ENCODE measurements at regions not wholly inside any gene's neighbourhood (a gene's known extent, or its start where the extent isn't known, plus 50 kb on each side); places are given as distances from the start of the nearest gene placed in this dataset.
A peak's percentile ranks its signal among the peaks of the same experiment; 100 is the strongest.
"Not testable (repeated sequence)": the region's sequence is repeated elsewhere in the genome, so short reads cannot be mapped to it uniquely, and the experiment has no call there.

DNA sequence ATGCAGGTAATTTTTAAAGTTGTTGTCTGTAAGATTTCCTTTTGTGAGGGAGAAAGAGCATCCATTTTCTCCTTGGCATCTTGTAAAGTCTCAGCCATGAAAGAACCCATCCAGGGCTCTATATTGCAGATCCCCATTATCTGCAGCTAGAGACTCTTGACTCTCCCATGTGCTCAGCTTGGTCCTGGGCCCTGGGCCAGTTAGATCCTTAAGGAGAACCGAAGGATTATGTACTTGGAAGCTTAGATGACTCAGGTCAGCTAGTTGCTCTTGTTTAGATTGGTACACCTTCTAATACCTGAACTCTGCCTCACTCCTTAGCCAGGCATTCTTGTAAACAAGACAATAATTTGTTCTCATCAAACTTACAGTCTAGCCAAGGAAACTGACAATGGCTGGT, 1617.6 kb downstream of the KHDRBS2 start:
- H3K4me3 Mint-ChIP-seq: no peak overlapping the region
- H3K27ac Mint-ChIP-seq: no peak overlapping the region
- Histone ChIP-seq H3K9me3 (ENCODE audit: low read depth) (no peaks in the 10 kb centered on the region), H2AFZ (replicated peaks) (no peak overlapping the region), H4K20me1 (ENCODE audit: low read depth) (no peaks in the 10 kb centered on the region), H3K79me2 (ENCODE audit: low read depth) (no peaks in the 10 kb centered on the region), H3F3A (ENCODE audit: low read depth) (no peaks in the 10 kb centered on the region), H3K36me3 (no peaks in the 10 kb centered on the region), H3K4me1 (no peaks in the 10 kb centered on the region), H3K4me2 (no peak overlapping the region), H3K9ac (no peak overlapping the region), H3K27ac (no peak overlapping the region), H3K27me3 (no peaks in the 10 kb centered on the region), H3K4me3 (no peak overlapping the region)
- no peak for DNase-seq (ENCODE audit: low spot score)
- H3K36me3 Mint-ChIP-seq: no peaks in the 10 kb centered on the region
- H3K9me3 Mint-ChIP-seq: peaks cover 3% of the 10 kb centered on the region
- H3K4me1 Mint-ChIP-seq: no peaks in the 10 kb centered on the region
- H3K27me3 Mint-ChIP-seq (ENCODE audit: insufficient read depth, low read depth): no peaks in the 10 kb centered on the region
- TF ChIP-seq CTCF (IDR thresholded peaks at IDR 0.05): no peak
- TF ChIP-seq EZH2phosphoT487 (IDR thresholded peaks at IDR 0.05): no peak

- not testable (repeated sequence) for H3K27me3 Mint-ChIP-seq (ENCODE audit: insufficient read depth, low read depth); H3K9me3 ChIP-seq (ENCODE audit: low read depth); H4K20me1 ChIP-seq (ENCODE audit: low read depth); H3K4me1 ChIP-seq; H3K9me3 Mint-ChIP-seq; H3K79me2 ChIP-seq (ENCODE audit: low read depth); H3K4me1 Mint-ChIP-seq; H3F3A ChIP-seq (ENCODE audit: low read depth); H3K27ac ChIP-seq; H3K9ac ChIP-seq; DNase-seq (ENCODE audit: low spot score); H3K27me3 ChIP-seq; H2AFZ ChIP-seq (replicated peaks); H3K27ac Mint-ChIP-seq; H3K4me3 Mint-ChIP-seq; H3K4me2 ChIP-seq; H3K36me3 Mint-ChIP-seq; H3K36me3 ChIP-seq; H3K4me3 ChIP-seq
Measured at GRCh38 chr6:60663199-60663598, 1622.8 kb downstream of the KHDRBS2 start.

- no peak overlapping the region for H3K27ac Mint-ChIP-seq
- Histone ChIP-seq H3K9ac (no peak overlapping the region), H3K4me3 (no peak overlapping the region), H3K4me2 (no peak overlapping the region), H3K36me3 (no peaks in the 10 kb centered on the region), H3K79me2 (ENCODE audit: low read depth) (no peaks in the 10 kb centered on the region), H3K27me3 (no peaks in the 10 kb centered on the region), H3K4me1 (no peaks in the 10 kb centered on the region), H3F3A (ENCODE audit: low read depth) (no peaks in the 10 kb centered on the region), H3K27ac (no peak overlapping the region), H3K9me3 (ENCODE audit: low read depth) (no peaks in the 10 kb centered on the region), H2AFZ (replicated peaks) (no peak overlapping the region), H4K20me1 (ENCODE audit: low read depth) (no peaks in the 10 kb centered on the region)
- no peaks in the 10 kb centered on the region for H3K27me3 Mint-ChIP-seq (ENCODE audit: insufficient read depth, low read depth)
- H3K36me3 Mint-ChIP-seq: no peaks in the 10 kb centered on the region
- H3K4me1 Mint-ChIP-seq: no peaks in the 10 kb centered on the region
- H3K9me3 Mint-ChIP-seq: no peaks in the 10 kb centered on the region
- no peak for TF ChIP-seq EZH2 (IDR thresholded peaks at IDR 0.05)
- no peak for TF ChIP-seq EZH2phosphoT487 (IDR thresholded peaks at IDR 0.05)
- peak; percentile 2 for DNase-seq (ENCODE audit: low spot score)
- no peak overlapping the region for H3K4me3 Mint-ChIP-seq
Measured at GRCh38 chr6:60643870-60644269, 1642.2 kb downstream of the KHDRBS2 start.

GRCh38 chr6:60639185-60639584, 1646.8 kb downstream of the KHDRBS2 start:
- not testable (repeated sequence) for H3K4me2 ChIP-seq; H3K27me3 ChIP-seq; H3K36me3 Mint-ChIP-seq; H3F3A ChIP-seq (ENCODE audit: low read depth); H3K27me3 Mint-ChIP-seq (ENCODE audit: insufficient read depth, low read depth); H3K27ac Mint-ChIP-seq; H3K36me3 ChIP-seq; H3K9me3 ChIP-seq (ENCODE audit: low read depth); H2AFZ ChIP-seq (replicated peaks); DNase-seq (ENCODE audit: low spot score); H3K79me2 ChIP-seq (ENCODE audit: low read depth); H3K27ac ChIP-seq; H3K4me3 Mint-ChIP-seq; H3K4me3 ChIP-seq; H3K4me1 Mint-ChIP-seq; H3K9me3 Mint-ChIP-seq; H4K20me1 ChIP-seq (ENCODE audit: low read depth); H3K4me1 ChIP-seq; H3K9ac ChIP-seq
- peak; percentile 12 for TF ChIP-seq CTCF (IDR thresholded peaks at IDR 0.05)

Measured in neural progenitor cell (in vitro differentiated cells).